Suprapubic skin (tissue), 4 donors: ENCODE measurements at regions not wholly inside any gene's neighbourhood (a gene's known extent, or its start where the extent isn't known, plus 50 kb on each side); places are given as distances from the start of the nearest gene placed in this dataset.
"Not testable (repeated sequence)": the region's sequence is repeated elsewhere in the genome, so short reads cannot be mapped to it uniquely, and the experiment has no call there.

Experiments used
- EP300 ChIP-seq: sonication (generic); formaldehyde crosslinking; IDR thresholded peaks from one replicate; pipeline ENCODE4 v1.6.1; 2017; ENCODE audit warnings: antibody characterized with exemption
- POLR2A ChIP-seq, 2 donors: fragments of 450-650 bp; IDR thresholded peaks; one replicate each; pipeline ENCODE4 v1.6.1; 2017; ENCODE audit warnings: antibody characterized with exemption in 2 of 2, mild to moderate bottlenecking in 2 of 2, moderate library complexity in 2 of 2
- POLR2AphosphoS5 ChIP-seq, 3 donors: sonication (generic); formaldehyde crosslinking; IDR thresholded peaks; one replicate each; pipeline ENCODE4 v1.6.1; 2017; ENCODE audit warnings: antibody characterized with exemption in 3 of 3
- TF ChIP-seq, protein P1 (sequence below), 2 donors: fragments of 200-600 bp in 1 of 2; fragments of 450-650 bp in 1 of 2; sonication (generic) in 1 of 2; IDR thresholded peaks; one replicate each; pipeline ENCODE4 v1.5.1; 2016 to 2019; ENCODE audit warnings: antibody characterized with exemption in 2 of 2, mild to moderate bottlenecking in 1 of 2, moderate library complexity in 1 of 2

- TF ChIP-seq POLR2AphosphoS5 (IDR thresholded peaks at IDR 0.05); POLR2A (IDR thresholded peaks at IDR 0.05); EP300: not testable (repeated sequence)
- TF ChIP-seq, protein P1, sequence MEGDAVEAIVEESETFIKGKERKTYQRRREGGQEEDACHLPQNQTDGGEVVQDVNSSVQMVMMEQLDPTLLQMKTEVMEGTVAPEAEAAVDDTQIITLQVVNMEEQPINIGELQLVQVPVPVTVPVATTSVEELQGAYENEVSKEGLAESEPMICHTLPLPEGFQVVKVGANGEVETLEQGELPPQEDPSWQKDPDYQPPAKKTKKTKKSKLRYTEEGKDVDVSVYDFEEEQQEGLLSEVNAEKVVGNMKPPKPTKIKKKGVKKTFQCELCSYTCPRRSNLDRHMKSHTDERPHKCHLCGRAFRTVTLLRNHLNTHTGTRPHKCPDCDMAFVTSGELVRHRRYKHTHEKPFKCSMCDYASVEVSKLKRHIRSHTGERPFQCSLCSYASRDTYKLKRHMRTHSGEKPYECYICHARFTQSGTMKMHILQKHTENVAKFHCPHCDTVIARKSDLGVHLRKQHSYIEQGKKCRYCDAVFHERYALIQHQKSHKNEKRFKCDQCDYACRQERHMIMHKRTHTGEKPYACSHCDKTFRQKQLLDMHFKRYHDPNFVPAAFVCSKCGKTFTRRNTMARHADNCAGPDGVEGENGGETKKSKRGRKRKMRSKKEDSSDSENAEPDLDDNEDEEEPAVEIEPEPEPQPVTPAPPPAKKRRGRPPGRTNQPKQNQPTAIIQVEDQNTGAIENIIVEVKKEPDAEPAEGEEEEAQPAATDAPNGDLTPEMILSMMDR (IDR thresholded peaks at IDR 0.05), result not testable (repeated sequence)
Observed at GRCh38 chr4:3631544-3632266, 99.5 kb upstream of the LRPAP1 start.
